Fibroblast of the aortic adventitia (primary cell): ENCODE measurements at regions not wholly inside any gene's neighbourhood (a gene's known extent, or its start where the extent isn't known, plus 50 kb on each side); places are given as distances from the start of the nearest gene placed in this dataset.

ENCODE experiments used
- DNase-seq: peaks from one replicate; pipeline ENCODE4 v3.0.0-alpha.2; 2010; ENCODE audit warnings: low read depth
- H3K4me3 ChIP-seq: 2 replicates; pipeline ENCODE4 v1.5.1; 2011; ENCODE audit warnings: low read depth, mild to moderate bottlenecking, control low read depth, low read length, moderate library complexity
- CTCF ChIP-seq: IDR thresholded peaks from 2 replicates; pipeline ENCODE4 v1.5.1; 2011; ENCODE audit warnings: mild to moderate bottlenecking, low read length, control low read depth, inconsistent platforms; ENCODE audit not compliant: insufficient read depth

- H3K4me3 ChIP-seq = no peak overlapping the region
- DNase-seq = no peak
- TF ChIP-seq CTCF = no peak
These were observed 56.7 kb downstream of the P2RY1 start for GRCh38 chr3:152891678-152892077.

DNA sequence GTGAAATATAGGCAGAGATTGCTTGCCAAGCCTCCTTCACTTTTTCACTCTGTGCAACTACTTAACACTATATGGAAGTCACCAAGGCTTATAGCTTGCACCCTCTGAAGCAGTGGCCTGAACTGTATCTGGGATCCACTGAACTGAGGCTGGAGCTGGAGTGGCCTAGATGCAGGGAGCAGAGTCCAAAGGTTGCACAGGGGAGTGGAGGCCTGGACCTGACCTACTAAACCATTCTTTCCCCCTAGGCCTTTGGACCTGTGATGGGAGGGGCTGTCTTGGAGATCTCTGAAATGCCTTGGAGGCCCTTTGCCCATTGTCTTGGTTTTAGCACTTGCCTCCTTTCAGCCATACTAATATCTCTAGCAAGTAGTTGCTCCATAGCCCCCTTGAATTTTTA, 57.5 kb downstream of the P2RY1 start:
- no peak for TF ChIP-seq CTCF
- DNase-seq = no peak
- no peak overlapping the region for H3K4me3 ChIP-seq

DNA sequence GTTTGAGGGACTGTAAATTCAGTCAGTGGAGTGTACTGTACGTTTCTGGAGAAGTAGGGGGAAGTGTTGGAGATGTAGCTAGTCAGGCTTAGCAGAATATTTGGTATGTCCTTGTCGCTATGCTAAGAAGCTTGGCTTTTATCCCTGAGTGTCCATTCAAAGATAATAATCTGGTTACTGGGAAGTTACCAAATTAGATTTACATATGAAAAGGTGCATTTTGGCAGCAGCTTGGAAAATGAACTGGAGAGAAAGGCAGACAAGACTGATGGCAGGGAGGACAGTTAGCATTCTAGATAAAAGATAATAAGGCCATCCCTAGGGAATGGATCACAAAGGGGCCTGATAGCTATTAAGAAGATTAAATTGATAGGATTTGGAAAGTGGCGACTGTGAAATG, 58.7 kb downstream of the P2RY1 start:
- no peak overlapping the region for H3K4me3 ChIP-seq
- no peak for DNase-seq
- TF ChIP-seq CTCF = no peak

GRCh38 chr3:152899306-152899705, 64.4 kb downstream of the P2RY1 start:
- TF ChIP-seq CTCF = no peak
- no peak for DNase-seq

DNA sequence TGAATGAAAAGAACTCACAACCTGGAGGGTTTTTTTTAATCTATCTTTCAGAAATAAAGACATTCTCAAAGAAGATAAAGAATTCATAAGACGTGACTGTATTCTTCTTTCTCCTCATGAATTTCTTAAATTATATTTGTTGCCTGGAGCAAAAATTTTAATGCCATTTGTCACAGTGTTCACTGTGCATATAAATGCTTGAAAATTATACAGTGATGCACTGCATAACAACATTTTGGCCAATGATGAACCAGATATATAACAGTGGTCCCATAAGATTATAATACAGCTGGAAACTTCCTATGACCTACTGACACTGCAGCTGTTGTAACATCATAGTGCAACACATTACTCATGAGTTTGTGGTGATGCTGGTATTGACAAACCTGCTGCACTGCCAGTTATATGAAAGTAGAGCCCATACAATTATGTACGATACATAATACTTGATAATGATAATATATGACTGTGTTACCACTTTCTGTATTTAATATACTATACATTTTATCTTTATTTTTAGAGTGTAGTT, 67.3 kb downstream of the P2RY1 start:
- DNase-seq = no peak
- TF ChIP-seq CTCF = no peak
- no peak overlapping the region for H3K4me3 ChIP-seq

More at GRCh38 chr3:152899306-152899705, 64.4 kb downstream of the P2RY1 start:
- H3K4me3 ChIP-seq = no peak overlapping the region

- no peak overlapping the region for H3K4me3 ChIP-seq
- DNase-seq = no peak
- TF ChIP-seq CTCF = no peak
These were observed 70.7 kb downstream of the P2RY1 start for GRCh38 chr3:152905631-152906030.
